HG03342 (cell line): ENCODE measurements at regions not wholly inside any gene's neighbourhood (a gene's known extent, or its start where the extent isn't known, plus 50 kb on each side); places are given as distances from the start of the nearest gene placed in this dataset.

Source experiments
- ATAC-seq: cut with Tn5 transposase; IDR thresholded peaks from one replicate; pipeline ENCODE4 v1.9.1; 2021; ENCODE audit warnings: mild to moderate bottlenecking, moderate library complexity; ENCODE audit not compliant: unreplicated experiment

DNA sequence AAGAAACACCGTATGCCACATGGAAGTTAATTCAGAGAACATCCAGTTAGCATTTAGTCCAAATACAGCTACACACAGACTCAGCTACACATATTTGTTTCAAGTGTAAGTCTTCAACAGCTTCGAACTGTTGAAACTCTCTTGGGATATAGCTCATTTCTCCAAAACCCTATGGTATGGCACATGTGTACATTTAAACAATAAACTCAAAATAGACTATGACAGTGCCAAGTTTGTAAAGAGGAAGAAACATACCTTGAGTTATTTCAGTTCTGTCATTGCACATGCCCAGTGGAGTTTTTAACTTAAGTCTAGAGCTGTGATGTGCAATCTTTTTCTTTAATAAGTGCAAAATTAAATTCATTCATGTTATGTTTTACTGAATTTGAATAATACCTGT lies 155.1 kb upstream of the RAI14 start:
- ATAC-seq, result no peak

DNA sequence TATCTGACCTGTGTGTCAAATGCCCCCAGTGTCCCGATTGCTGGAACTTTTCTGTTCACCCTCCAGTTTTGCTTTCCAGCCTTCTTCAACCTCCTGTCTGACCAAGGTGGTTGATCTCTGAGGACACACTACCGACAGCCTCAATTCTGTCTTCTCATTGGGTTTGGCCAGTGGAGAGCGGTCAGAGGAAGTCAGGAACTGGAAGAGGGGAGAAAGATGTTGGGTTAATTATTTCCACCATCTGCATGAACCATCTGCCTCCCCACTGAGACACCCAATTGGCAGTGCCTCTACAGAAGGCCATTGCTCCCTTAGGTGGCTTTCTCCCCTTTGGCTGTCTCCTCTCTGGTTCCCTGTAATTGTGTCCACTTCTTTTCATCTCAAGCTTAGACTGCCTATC lies 154.3 kb upstream of the RAI14 start:
- no peak for ATAC-seq

DNA sequence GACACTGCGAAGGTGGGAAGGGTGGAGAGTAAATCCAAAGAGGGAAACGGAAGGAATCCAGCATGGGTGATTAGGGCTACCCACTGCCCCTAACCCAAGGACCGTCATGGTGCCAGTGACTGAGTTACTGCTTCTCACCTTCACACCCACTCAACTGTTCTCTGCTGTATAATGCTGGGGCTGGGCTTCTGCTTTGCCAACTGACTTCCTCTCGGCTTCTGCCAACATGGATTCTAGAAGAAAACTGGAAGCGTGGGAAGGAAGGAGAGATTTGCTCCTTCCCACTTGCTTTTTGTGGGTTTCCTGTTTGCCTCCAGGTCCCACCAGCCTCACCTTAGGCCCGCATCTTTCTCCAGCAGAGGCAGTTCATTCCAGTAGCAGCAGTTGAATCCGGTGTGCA lies 153.5 kb upstream of the RAI14 start:
- no peak for ATAC-seq

DNA sequence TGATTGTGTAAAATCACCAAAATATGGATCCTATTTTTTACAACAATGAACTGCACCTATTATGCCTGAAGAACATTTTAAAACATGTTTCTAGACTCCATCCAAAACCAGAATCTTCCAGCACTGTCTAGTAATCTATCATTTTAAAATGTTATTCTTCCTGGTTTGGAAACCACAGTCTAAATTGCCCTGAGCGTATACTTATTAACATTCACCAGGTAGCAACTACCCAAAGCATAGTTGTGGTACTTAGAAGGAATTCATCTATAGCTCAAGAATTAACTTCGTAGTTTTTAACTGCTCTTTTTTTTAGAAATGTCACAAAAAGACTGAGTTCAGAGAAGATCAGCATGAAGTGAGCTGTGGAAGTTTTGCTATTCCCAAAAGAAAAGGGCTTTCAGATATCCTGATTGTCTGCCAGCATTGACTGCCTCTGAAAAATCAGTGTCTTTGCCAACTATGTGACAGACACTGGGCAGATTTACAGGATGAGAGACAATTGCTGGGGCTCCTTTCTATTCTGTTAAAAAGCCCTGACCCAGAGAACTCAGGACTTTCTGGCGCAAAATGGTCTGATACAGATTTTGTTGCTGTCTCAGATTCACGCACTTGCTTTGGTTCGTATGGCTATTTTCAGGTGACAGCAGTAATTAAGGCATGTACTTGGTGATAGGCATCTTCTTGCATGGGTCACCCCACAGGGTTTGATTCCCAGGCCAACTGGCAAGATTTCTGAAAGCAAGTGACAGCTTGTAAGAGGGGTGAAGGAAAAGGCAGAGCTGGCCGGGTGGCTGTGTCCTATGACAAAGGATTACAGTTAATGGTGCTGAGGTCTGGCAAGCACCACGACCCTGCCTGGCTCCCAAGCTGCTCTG lies 152.5 kb upstream of the RAI14 start:
- no peak for ATAC-seq

DNA sequence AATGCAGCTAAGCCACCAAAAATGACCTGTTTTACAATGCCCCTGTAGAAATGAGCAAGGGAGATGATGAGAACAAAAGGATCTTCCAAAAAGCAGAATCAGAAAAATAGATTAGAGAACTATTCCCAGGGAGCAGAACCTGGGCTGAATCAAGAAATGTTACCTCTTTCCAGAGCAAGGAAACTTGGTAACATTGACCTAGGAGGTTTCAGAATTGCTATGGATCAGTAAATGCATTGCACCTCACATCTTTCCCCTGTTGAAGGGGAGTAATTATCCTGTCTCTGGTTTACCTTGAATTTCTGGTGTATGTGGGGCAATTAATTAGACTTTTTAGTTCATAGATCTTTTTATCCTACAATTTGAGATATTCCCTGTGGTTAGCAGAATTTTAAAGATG lies 151.2 kb upstream of the RAI14 start:
- ATAC-seq, result no peak

DNA sequence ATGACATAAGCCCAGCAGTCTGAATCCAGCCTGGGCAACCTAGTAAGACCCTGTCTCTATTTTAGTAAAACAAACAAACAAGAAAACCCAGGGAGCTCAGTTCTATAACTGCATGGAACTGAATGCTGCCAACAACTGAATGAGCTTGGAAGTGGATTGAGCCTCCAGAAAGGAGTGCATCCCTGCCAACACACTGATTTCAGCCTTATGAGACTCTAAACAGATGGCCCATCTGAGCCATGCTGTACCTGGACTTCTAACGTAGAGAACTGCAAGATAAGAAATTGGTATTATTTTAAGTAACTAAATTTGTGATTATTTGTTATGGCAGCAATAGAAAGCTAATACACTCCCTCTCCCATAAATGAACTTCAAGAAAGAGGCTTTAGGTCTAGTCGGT lies 150.4 kb upstream of the RAI14 start:
- no peak for ATAC-seq

DNA sequence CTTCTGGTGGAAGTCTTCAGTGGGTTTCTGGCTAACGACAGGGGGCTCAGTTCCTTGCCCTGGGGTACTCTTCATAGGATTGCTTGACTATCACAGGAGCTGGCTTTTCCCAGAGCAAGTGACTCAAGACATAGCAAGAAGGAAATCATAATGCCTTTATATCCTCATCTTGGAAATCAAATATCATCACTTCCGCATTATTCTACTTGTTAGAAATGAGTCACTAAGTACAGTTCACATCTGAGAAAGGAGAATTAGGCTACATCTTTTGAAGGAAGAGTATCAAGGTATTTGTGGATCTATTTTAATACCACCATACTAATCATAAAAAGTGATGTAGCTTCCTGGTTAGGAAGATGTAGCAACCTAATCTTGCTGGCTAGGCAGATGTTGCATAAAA lies 148.2 kb upstream of the RAI14 start:
- ATAC-seq, result no peak

DNA sequence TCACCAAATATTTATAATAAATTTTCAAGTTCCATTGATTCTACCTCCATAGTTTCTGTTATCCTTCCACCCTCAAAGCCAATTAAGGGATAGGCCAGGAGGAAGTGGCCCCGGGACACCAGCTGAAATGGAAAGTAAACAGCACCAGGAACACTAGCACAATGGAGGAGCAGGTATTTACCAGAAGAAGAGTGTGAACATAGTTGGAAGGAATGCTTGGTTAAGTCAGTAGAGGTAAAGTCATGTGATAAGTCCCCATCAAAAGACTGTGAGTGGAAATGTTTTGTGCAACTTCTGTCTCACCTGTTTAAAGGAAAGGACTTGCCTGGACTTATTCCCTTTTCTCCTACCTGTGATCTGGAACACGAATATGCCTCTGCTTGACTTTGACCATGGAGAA lies 146.7 kb upstream of the RAI14 start:
- ATAC-seq, result no peak

DNA sequence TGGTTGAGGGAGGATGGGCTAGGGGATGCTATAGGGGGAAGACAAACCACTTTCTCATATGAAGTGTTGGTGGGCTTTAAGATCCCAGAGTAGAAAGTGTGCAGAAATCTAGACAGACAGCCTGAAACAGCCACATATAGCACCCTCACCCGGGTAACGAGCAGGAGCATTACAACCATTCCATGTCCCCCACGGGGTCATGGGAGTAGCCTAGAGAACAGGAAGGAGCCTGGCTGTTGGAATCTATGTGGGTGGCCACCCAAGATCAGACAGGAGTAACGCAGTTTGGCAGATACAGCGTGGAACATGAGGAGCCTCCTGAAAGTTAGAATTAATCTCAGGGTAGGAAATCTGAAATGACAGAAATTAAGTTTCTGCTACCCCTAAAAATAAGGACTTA lies 146.1 kb upstream of the RAI14 start:
- ATAC-seq, result no peak

DNA sequence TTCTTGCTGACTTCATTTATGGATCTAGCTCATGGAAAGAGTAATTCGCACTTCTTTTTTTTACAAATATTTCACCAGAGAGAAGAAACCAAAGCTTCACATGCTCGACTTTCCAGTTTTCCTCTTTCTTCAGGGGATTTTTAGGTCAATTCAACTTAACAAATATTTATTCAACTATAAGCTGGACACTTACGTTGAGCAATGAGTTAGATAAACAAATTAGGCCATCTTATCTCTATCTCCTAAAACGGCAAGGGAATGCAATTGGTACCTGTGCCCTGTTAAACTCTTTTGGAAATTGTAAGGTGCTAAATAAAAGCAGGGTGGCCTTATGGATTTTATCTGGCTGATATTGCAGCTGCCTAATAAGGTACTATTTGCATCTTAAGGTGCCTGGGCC lies 145.1 kb upstream of the RAI14 start:
- ATAC-seq, result no peak

DNA sequence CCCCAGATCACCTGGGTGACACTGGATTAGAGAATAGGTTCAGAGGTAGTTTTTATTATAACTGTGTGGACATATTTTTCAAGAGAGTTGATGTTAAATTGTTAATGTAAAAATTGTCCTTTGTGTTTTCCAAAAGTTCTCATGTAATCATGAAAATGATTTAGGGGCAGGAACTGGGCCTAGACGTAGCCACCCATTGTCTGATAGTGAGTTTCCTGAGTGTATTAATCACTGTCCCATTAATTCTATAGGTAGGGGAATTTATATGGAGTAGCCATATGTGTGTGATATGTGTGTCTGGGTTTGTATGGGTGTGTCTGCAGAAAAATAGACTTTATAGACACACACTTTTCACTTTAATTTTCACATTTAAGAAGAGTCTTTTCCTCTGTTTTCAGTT lies 144.6 kb upstream of the RAI14 start:
- no peak for ATAC-seq

DNA sequence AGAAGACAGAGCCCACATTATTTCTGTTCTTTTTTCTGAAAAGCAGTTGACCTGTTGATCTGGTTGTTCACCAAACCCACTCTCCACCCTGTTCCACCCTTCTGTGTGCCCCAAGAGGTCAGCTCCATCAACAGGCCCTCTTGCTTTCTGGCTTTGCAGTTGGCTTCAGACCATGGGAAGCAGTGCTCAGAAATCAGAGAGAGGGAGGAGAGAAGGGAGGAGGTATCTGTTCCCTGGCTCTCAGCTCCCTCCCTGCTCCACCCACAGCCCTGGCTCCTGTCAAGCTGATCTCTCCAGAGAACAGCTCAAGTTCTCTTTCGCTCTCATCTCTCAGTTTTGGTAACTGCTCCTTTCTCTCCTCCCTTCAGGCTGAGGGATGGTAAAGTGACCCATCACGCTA lies 144.2 kb upstream of the RAI14 start:
- ATAC-seq, result no peak

DNA sequence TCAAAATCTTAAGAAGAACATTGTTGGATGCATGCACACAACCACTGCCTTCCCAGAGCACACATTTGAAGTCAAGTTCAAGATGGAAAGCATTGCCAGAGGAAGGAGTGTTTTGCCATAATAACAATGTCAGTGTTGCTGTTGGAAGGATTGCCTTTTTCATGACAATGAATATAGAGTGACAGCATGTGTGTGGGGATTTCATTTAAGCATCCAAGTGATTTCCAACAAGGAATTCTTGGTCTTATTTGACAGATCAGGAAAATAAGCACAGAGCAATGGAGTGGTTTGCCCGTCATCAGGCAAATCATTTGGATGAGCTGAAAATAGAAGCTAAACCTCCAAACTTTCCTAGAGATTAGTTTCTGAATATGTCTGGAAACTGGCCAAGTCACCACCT lies 140.0 kb upstream of the RAI14 start:
- no peak for ATAC-seq

DNA sequence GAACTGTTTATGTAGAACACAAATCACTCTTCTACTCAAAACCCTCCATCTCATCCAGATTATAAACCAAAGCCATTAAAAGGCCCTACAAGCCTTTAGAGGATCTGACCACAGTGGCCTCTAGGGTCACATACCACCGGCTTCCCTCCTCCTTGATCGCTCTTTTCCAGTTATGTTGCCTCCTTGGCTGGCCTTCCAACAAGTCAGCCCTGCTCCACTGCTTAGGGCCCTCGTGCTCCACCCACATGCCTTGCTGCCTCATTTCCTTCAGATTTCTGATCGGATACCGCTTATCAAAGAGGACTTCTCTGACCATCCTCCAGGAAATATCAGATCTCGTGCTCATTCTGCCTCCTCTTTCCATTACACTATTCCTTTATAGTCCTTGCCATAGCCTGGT lies 139.4 kb upstream of the RAI14 start:
- ATAC-seq, result no peak

DNA sequence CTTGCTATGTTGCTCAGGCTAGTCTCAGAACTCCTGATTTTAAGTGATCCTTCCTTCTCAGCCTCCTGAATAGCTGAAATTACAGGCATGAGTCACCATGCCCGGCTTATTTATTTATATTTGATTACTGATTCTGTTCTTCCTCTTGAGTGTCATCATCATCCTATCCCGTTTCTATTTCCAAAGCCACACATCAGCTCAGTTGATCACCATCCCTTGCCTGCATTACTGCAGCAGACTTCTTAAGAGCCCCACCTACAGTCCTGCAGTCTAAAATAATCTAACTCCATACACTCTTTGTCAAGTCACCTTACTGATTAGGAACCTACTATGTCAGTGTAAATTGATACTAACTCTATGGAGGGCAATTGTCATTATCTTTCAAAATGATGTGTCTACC lies 138.9 kb upstream of the RAI14 start:
- no peak for ATAC-seq

DNA sequence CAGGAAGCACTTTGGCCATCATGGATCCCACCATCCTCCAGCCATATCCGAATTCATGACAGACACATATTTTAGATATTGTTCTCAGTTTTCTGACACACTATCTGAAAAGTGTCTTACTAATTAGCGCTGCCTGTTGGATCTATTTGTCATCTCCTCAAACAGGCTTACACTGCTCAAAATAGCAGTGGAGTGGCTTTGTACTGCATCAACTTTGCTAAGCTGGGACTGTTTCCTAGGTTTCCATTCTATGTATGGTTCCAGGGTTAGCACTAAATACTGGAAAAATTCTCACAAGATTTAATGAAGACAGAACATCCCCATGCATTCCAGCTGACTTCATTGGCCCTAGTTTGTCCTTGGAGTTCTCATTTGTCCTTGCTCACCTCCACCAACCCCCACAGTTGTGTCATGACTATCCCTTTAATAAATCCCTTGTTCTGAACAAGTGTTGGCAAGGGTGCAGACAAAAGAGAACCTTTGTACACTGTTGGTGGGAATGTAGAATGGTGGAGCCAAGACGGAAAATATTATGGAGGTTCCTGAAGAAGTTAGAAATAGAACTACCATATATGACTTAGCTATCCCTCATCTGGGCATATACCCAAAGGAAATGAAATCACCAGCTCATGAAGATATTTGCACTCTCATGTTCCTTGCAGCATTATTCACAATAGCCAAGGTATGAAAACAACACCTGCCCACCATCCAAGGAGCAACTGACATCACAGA lies 136.5 kb upstream of the RAI14 start:
- ATAC-seq, result no peak

DNA sequence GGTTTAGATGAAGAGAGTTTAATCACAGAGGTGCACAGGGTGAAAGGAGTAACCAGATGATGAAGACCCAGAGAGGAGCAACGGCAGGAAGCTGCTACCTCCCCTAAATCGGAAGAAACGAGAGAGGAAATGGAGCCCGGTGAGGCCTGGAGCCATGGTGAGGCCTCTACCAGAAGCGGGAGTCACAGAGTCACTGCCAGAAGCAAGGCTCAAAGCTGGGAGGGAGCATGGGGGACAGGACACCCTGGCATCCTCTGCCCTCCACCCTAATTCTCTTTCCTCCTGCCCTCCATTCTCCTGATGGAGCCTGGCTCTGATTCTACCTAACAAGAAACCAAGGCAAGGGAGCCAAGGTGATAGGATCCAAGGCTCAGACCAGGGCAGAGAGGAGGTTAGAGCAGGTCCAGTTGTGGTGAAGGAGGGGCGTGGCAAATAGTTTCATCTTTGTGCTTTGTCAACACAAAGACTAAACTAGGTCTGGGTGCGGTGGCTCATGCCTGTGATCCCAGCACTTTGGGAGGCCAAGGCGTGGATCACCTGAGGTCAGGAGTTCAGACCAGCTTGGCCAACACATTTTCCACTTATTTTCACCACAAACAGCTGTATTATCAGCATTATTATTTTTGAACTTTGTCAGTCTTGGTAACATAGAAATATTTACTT lies 134.4 kb upstream of the RAI14 start:
- ATAC-seq, result no peak

DNA sequence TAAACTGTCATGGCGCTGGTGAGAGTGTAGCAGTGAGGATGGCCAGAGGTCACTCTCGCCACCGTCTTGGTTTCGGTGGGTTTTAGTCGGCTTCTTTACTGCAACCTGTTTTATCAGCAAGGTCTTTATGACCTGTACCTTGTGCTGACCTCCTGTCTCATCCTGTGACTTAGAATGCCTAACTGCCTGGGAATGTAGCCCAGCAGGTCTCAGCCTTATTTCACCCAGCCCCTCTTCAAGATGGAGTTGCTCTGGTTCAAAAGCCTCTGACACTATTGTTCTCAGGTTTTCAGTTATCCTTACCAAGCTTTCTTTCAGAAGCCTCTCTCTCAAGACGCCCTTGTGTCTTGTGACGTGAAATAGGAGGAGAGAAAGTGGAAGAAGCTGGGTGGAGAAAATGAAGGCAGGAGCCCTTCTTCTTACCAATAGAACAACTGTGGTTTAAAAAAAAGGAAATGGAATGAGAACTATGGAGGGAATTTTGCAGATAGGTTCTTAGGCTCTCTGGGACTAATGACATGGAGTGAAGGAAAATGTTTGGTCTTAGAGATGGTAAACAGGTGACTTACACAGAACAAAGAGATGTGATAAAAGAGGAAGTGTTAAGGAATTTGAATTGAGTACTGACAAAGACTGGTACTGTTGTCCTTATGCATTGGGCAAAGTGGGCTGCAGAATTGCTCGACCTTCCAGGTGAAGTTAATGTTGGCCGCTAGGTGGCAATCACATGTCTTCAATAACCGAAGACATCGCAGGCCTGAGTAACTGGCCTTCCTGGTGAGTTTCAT lies 133.3 kb upstream of the RAI14 start:
- peak; percentile 88 for ATAC-seq

DNA sequence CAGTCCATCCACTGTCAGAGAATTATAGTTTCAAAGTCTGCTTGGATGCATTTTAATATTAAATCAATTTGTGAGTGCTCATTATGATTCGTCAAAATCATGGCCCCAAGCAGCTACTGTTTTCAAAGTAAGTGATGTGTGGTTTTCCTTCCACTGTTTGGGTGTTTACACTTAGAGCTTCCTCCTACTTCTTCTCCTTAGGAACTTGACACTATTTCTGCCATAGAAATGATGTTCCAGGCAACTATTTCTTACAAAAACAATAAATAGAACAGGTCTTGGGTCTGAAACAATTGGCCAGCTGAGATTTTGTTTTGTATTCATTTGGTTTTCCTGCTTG lies 132.8 kb upstream of the RAI14 start:
- no peak for ATAC-seq

DNA sequence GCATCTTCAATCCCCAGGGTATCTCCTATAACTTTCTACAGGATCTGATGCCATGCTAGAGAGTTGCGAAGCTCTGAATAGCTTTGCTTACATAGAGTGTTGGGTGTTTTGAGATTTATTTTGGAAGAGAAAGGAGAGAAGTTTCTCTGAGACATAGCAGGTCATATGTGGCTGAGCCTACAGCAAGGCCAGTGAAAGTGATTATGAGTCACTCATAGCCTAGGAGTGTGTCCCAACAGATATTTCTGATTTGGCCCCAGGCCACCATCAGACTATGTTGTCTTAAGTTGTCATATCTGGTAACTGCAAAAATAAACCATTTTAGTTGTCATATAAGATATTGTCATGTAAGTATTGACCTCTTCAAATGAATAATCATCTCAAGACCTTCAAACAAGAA lies 132.0 kb upstream of the RAI14 start:
- no peak for ATAC-seq

DNA sequence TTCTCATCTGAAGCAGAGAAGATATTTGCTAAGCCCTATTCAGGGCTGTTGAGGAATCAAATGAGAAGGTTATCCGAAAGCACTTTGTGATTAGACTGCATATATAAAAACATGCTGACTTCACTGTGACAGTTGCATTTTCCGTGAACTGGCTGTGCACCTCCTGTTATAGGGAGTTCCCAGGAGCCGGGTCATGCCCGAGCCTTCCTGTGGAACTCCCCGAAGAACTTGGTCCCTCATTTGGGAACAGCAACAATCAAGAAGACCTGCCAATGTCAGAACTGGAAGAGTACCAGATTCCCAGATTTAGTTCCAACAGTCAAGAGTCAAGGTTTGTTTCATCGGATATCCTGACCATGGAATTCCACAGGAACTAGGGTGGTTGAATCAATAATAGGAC lies 130.4 kb upstream of the RAI14 start:
- no peak for ATAC-seq
